OCI-LY3 (cell line): ENCODE measurements at regions not wholly inside any gene's neighbourhood (a gene's known extent, or its start where the extent isn't known, plus 50 kb on each side); places are given as distances from the start of the nearest gene placed in this dataset.

Experiments used
- CTCF ChIP-seq: fragments of 200-600, 300-600 bp; sonication (generic); IDR thresholded peaks from 2 replicates; pipeline ENCODE4 v1.5.1; 2014; ENCODE audit warnings: antibody characterized with exemption, low read length, low read depth
- EZH2phosphoT487 ChIP-seq: fragments of 200-600 bp; shearing (Covaris generic); IDR thresholded peaks from 2 replicates; pipeline ENCODE4 v1.6.1; 2018; ENCODE audit warnings: antibody characterized with exemption, mixed run types, low read depth

DNA sequence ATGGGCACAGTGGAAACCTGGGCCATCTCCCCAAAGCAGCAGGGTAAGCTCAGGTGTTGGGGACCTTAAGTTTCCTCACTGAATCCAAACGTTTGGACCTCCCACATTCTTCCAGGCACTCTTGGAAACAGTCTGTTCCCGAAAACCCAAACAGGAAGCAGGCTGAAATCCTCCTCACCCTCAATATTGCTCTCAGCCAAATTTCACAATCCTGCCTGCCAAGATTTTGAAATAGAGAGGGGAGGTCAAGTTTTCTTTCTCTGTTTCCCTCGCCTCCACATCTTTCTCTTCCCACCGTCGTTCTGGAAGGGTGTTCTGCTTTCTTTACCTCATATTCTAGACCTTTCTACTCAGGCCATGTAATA, 392.0 kb upstream of the SASH1 start:
- no peak for TF ChIP-seq CTCF
- TF ChIP-seq EZH2phosphoT487: no peak
